ENCODE measurements at regions not wholly inside any gene's neighbourhood (a gene's known extent, or its start where the extent isn't known, plus 50 kb on each side); places are given as distances from the start of the nearest gene placed in this dataset.

GRCh38 chr2:74036010-74036409 lies 51.3 kb downstream of the TET3 start:
- DNase-seq, result no peak

- DNase-seq, result no peak
Observed at GRCh38 chr2:74036450-74037195, 51.9 kb downstream of the TET3 start.

GRCh38 chr2:74037379-74037860 lies 52.7 kb downstream of the TET3 start:
- DNase-seq, result no peak

- DNase-seq, result no peak
Observed at GRCh38 chr2:74039611-74040010, 54.9 kb downstream of the TET3 start.

GRCh38 chr2:74041182-74041581 lies 56.5 kb downstream of the TET3 start:
- no peak for DNase-seq

- no peak for DNase-seq
Observed at GRCh38 chr2:74041726-74042125, 57.0 kb downstream of the TET3 start.

- no peak for DNase-seq
Observed at GRCh38 chr2:74042606-74043005, 57.9 kb downstream of the TET3 start.

- no peak for DNase-seq
Observed at GRCh38 chr2:74043345-74044329, 58.9 kb downstream of the TET3 start.

GRCh38 chr2:74044999-74045398 lies 60.3 kb downstream of the TET3 start:
- DNase-seq, result no peak

- DNase-seq, result no peak
Observed at GRCh38 chr2:74045454-74045853, 60.7 kb downstream of the TET3 start.

- no peak for DNase-seq
Observed at GRCh38 chr2:74046441-74046840, 61.7 kb downstream of the TET3 start.

GRCh38 chr2:74047152-74047551 lies 62.4 kb downstream of the TET3 start:
- DNase-seq, result no peak

- no peak for DNase-seq
Observed at GRCh38 chr2:74048147-74048546, 63.4 kb downstream of the TET3 start.

GRCh38 chr2:74048843-74049519 lies 64.3 kb downstream of the TET3 start:
- no peak for DNase-seq

- DNase-seq, result no peak
Observed at GRCh38 chr2:74050151-74050550, 65.4 kb downstream of the TET3 start.

GRCh38 chr2:74051504-74051903 lies 66.8 kb downstream of the TET3 start:
- peak; percentile 4 to 45 for DNase-seq

- no peak for DNase-seq
Observed at GRCh38 chr2:74052732-74053710, 68.3 kb downstream of the TET3 start.

- DNase-seq, result no peak
Observed at GRCh38 chr2:74053959-74054715, 69.4 kb downstream of the TET3 start.

- no peak for DNase-seq
Observed at GRCh38 chr2:74059137-74059775, 74.5 kb downstream of the TET3 start.

GRCh38 chr2:74063486-74063885 lies 78.8 kb downstream of the TET3 start:
- no peak for DNase-seq

- no peak for DNase-seq
Observed at GRCh38 chr2:74065456-74065855, 80.7 kb downstream of the TET3 start.

Measured in NCI-H2081 (cell line).